AG09319 (cell line): ENCODE measurements at regions not wholly inside any gene's neighbourhood (a gene's known extent, or its start where the extent isn't known, plus 50 kb on each side); places are given as distances from the start of the nearest gene placed in this dataset.

ENCODE experiments used
- DNase-seq: peaks from one replicate; pipeline ENCODE4 v3.0.0-alpha.2; 2010; ENCODE audit warnings: low read depth; ENCODE audit errors: extremely low read depth
- CTCF ChIP-seq: IDR thresholded peaks from 2 replicates; pipeline ENCODE4 v1.5.1; 2011; ENCODE audit warnings: low read depth, mild to moderate bottlenecking, inconsistent platforms, low read length, moderate library complexity

GRCh38 chr3:30456264-30456663 lies 150.1 kb upstream of the TGFBR2 start:
- no peak for DNase-seq
- no peak for TF ChIP-seq CTCF

- DNase-seq = no peak
- no peak for TF ChIP-seq CTCF
Observed at GRCh38 chr3:30457081-30457480, 149.3 kb upstream of the TGFBR2 start.

- no peak for DNase-seq
- TF ChIP-seq CTCF = no peak
Observed at GRCh38 chr3:30457726-30458125, 148.7 kb upstream of the TGFBR2 start.

GRCh38 chr3:30458376-30459171 lies 147.8 kb upstream of the TGFBR2 start:
- DNase-seq = no peak
- no peak for TF ChIP-seq CTCF

- no peak for DNase-seq
- TF ChIP-seq CTCF = no peak
Observed at GRCh38 chr3:30461311-30461710, 145.1 kb upstream of the TGFBR2 start.

GRCh38 chr3:30462721-30463470 lies 143.5 kb upstream of the TGFBR2 start:
- DNase-seq = no peak

More at GRCh38 chr3:30462721-30463470, 143.5 kb upstream of the TGFBR2 start:
- no peak for TF ChIP-seq CTCF
